ENCODE measurements at regions not wholly inside any gene's neighbourhood (a gene's known extent, or its start where the extent isn't known, plus 50 kb on each side); places are given as distances from the start of the nearest gene placed in this dataset.

DNA sequence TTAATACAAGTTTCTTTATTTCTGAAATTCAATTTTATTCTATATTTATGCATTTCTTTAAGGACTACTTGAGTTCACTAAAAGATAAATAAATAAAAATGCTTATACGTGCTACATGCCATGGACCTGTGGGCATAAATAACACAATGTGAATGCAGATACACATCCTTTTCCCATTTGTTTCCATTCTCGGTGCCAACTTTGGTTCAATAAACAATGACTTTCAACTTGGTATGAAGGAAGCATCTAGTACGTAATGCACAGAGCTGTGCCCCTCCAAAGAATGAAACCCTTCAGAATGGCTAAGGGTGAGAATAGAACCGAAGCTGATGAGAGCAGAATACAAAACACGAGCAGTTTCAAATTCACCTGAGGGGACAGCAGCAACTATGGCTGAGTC, 409.3 kb downstream of the MTX2 start:
- TF ChIP-seq FOXM1 (IDR thresholded peaks at IDR 0.05; ENCODE audit: borderline replicate concordance, low read depth) (no peak), ZBTB7A (IDR thresholded peaks at IDR 0.05; ENCODE audit: low read depth) (no peak), CEBPB (IDR thresholded peaks at IDR 0.05) (no peak), TAF1 (IDR thresholded peaks at IDR 0.05; ENCODE audit: low read depth) (no peak), TEAD4 (IDR thresholded peaks at IDR 0.05) (no peak), EP300 (IDR thresholded peaks at IDR 0.05; ENCODE audit: borderline replicate concordance) (no peak), NFIC (IDR thresholded peaks at IDR 0.05) (no peak)
- TF ChIP-seq, protein P1, sequence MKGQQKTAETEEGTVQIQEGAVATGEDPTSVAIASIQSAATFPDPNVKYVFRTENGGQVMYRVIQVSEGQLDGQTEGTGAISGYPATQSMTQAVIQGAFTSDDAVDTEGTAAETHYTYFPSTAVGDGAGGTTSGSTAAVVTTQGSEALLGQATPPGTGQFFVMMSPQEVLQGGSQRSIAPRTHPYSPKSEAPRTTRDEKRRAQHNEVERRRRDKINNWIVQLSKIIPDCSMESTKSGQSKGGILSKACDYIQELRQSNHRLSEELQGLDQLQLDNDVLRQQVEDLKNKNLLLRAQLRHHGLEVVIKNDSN (IDR thresholded peaks at IDR 0.05) = no peak
- TF ChIP-seq, protein P2, sequence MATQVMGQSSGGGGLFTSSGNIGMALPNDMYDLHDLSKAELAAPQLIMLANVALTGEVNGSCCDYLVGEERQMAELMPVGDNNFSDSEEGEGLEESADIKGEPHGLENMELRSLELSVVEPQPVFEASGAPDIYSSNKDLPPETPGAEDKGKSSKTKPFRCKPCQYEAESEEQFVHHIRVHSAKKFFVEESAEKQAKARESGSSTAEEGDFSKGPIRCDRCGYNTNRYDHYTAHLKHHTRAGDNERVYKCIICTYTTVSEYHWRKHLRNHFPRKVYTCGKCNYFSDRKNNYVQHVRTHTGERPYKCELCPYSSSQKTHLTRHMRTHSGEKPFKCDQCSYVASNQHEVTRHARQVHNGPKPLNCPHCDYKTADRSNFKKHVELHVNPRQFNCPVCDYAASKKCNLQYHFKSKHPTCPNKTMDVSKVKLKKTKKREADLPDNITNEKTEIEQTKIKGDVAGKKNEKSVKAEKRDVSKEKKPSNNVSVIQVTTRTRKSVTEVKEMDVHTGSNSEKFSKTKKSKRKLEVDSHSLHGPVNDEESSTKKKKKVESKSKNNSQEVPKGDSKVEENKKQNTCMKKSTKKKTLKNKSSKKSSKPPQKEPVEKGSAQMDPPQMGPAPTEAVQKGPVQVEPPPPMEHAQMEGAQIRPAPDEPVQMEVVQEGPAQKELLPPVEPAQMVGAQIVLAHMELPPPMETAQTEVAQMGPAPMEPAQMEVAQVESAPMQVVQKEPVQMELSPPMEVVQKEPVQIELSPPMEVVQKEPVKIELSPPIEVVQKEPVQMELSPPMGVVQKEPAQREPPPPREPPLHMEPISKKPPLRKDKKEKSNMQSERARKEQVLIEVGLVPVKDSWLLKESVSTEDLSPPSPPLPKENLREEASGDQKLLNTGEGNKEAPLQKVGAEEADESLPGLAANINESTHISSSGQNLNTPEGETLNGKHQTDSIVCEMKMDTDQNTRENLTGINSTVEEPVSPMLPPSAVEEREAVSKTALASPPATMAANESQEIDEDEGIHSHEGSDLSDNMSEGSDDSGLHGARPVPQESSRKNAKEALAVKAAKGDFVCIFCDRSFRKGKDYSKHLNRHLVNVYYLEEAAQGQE (IDR thresholded peaks at IDR 0.05; ENCODE audit: low read depth) = no peak

DNA sequence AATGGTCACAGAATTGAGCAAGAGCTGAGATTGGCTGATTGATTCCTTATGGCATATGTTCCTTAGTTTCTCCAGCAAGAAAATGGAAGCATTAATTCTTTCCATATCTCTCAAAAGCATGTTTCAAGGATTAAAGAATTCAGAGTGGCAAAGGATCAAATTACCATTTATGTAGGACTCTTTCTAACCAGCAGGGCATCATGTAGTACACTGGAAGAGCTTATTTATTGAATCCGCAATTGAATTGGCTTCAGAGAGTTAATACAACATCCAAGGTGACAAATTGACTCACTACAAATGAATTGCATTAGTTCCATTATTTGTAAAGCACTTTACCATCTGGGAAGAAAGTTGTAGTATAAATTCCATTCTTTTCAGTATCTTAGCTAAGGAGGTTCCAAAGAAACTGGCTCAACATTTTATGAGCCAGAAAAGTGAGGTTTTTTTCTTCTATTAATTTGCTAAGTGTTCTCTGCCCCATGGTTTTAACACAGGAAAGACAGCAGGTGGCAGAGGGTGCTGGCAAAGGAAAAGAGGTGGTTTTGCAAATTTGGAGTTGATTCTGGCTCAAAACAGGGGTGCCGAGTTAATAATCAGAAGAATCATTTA, 409.9 kb downstream of the MTX2 start:
- TF ChIP-seq YY1 (IDR thresholded peaks at IDR 0.05; ENCODE audit: low read depth) (no peak), ZBTB7A (IDR thresholded peaks at IDR 0.05; ENCODE audit: low read depth) (no peak), EP300 (IDR thresholded peaks at IDR 0.05; ENCODE audit: borderline replicate concordance) (no peak)
- TF ChIP-seq, protein P2 (IDR thresholded peaks at IDR 0.05; ENCODE audit: low read depth) = no peak

DNA sequence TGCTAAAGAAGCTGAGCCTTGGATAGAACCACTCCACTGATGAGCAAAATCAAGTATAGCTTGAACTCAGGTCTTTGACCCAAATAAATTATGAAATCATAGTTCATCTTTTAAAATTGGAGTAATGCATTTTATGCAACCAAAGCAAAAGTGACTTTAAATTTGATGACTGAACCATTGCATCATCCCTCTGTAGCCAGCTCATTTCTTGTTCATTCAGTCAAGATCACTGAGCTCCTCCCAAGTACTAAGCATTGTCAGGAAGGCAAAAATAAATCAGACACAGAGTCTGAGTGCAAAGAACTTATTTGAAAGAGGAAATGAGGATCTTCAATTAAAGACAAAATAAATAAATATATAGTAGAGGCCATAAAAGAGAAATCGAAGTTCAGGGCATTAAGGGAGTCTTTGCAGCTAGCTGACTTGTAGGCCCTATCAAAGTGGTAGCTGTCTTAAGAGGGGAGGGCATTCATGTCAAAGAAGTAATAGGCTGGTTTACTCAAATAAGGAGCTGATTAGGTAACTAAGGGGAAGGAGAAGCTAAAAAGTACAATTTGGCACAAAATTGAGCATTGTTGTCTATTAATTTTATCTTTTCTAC, 411.8 kb downstream of the MTX2 start:
- TF ChIP-seq, protein P1 (IDR thresholded peaks at IDR 0.05) = no peak
- no peak for TF ChIP-seq EP300 (IDR thresholded peaks at IDR 0.05; ENCODE audit: borderline replicate concordance)
- no peak for TF ChIP-seq RAD21 (IDR thresholded peaks at IDR 0.05; ENCODE audit: low read depth)
- TF ChIP-seq, protein P3, sequence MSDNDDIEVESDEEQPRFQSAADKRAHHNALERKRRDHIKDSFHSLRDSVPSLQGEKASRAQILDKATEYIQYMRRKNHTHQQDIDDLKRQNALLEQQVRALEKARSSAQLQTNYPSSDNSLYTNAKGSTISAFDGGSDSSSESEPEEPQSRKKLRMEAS (IDR thresholded peaks at IDR 0.05) = no peak

DNA sequence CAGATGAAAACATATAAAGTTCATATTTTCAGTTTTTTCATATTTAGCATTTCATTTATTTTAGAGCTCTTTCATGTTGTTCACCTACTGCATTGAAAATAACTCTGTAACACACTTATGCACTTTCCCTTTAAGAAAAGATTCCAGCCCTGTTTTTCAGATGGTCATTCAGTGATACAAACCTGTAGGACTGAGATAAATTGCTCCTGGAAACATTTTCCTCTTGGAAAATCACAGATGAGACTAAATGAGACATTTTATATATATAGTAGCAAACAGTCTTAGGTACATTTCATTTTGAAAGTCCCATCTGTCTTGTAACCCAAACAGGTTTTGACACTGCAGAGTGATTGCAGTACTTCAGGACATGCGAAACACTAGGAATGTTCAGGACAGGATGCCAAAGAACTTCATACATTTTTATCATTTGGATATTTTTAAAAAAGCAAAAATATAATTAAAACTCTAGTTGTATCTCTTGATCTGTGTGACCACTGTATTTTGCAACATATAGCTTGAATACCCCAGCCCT, 412.4 kb downstream of the MTX2 start:
- TF ChIP-seq ZBTB7A (IDR thresholded peaks at IDR 0.05; ENCODE audit: low read depth) (no peak), CREB1 (IDR thresholded peaks at IDR 0.05; ENCODE audit: low read depth) (no peak), EGR1 (IDR thresholded peaks at IDR 0.05) (no peak), TCF12 (IDR thresholded peaks at IDR 0.05; ENCODE audit: low read depth) (no peak), TAF1 (IDR thresholded peaks at IDR 0.05; ENCODE audit: low read depth) (no peak), TEAD4 (IDR thresholded peaks at IDR 0.05) (no peak), YY1 (IDR thresholded peaks at IDR 0.05; ENCODE audit: low read depth) (no peak), NFIC (IDR thresholded peaks at IDR 0.05) (no peak)
- TF ChIP-seq, protein P3 (IDR thresholded peaks at IDR 0.05) = no peak
- TF ChIP-seq, protein P2 (IDR thresholded peaks at IDR 0.05; ENCODE audit: low read depth) = no peak
- TF ChIP-seq, protein P1 (IDR thresholded peaks at IDR 0.05) = no peak
